Astrocyte of the hippocampus (primary cell): ENCODE measurements at regions not wholly inside any gene's neighbourhood (a gene's known extent, or its start where the extent isn't known, plus 50 kb on each side); places are given as distances from the start of the nearest gene placed in this dataset.
A peak's percentile ranks its signal among the peaks of the same experiment; 100 is the strongest.

Source experiments
- DNase-seq: peaks from one replicate; pipeline ENCODE4 v3.0.0; 2011; ENCODE audit warnings: low read depth, low spot score

- no peak for DNase-seq
These were observed 211.8 kb downstream of the DTHD1 start for GRCh38 chr4:36493251-36493650.

- DNase-seq = no peak
These were observed 212.6 kb downstream of the DTHD1 start for GRCh38 chr4:36494016-36494415.

- DNase-seq = no peak
These were observed 213.3 kb downstream of the DTHD1 start for GRCh38 chr4:36494747-36495146.

GRCh38 chr4:36502350-36502749 lies 220.9 kb downstream of the DTHD1 start:
- DNase-seq = no peak

GRCh38 chr4:36508394-36508793 lies 227.0 kb downstream of the DTHD1 start:
- no peak for DNase-seq

- no peak for DNase-seq
These were observed 228.4 kb downstream of the DTHD1 start for GRCh38 chr4:36509845-36510244.

GRCh38 chr4:36511785-36512184 lies 230.4 kb downstream of the DTHD1 start:
- no peak for DNase-seq

GRCh38 chr4:36516522-36517095 lies 235.2 kb downstream of the DTHD1 start:
- no peak for DNase-seq

- no peak for DNase-seq
These were observed 241.8 kb downstream of the DTHD1 start for GRCh38 chr4:36523182-36523581.

GRCh38 chr4:36532670-36533379 lies 251.4 kb downstream of the DTHD1 start:
- DNase-seq = peak; percentile 59

- DNase-seq = peak; percentile 1
These were observed 252.5 kb downstream of the DTHD1 start for GRCh38 chr4:36533944-36534343.

GRCh38 chr4:36547383-36547782 lies 266.0 kb downstream of the DTHD1 start:
- no peak for DNase-seq

GRCh38 chr4:36549252-36549651 lies 267.8 kb downstream of the DTHD1 start:
- DNase-seq = no peak

- DNase-seq = no peak
These were observed 268.6 kb downstream of the DTHD1 start for GRCh38 chr4:36549992-36550391.

GRCh38 chr4:36551697-36552214 lies 270.3 kb downstream of the DTHD1 start:
- DNase-seq = peak; percentile 8

GRCh38 chr4:36553029-36553428 lies 271.6 kb downstream of the DTHD1 start:
- no peak for DNase-seq

GRCh38 chr4:36553453-36553852 lies 272.0 kb downstream of the DTHD1 start:
- DNase-seq = no peak

- DNase-seq = no peak
These were observed 275.6 kb downstream of the DTHD1 start for GRCh38 chr4:36556984-36557383.

GRCh38 chr4:36568575-36568974 lies 287.2 kb downstream of the DTHD1 start:
- no peak for DNase-seq

GRCh38 chr4:36573441-36573840 lies 292.0 kb downstream of the DTHD1 start:
- no peak for DNase-seq

GRCh38 chr4:36574816-36575215 lies 293.4 kb downstream of the DTHD1 start:
- DNase-seq = no peak

GRCh38 chr4:36582198-36582597 lies 300.8 kb downstream of the DTHD1 start:
- DNase-seq = no peak

- no peak for DNase-seq
These were observed 306.6 kb downstream of the DTHD1 start for GRCh38 chr4:36587909-36588472.
